GM12892 (cell line): ENCODE measurements at regions not wholly inside any gene's neighbourhood (a gene's known extent, or its start where the extent isn't known, plus 50 kb on each side); places are given as distances from the start of the nearest gene placed in this dataset.

Experiments
- POLR2A ChIP-seq: IDR thresholded peaks from 2 replicates; pipeline ENCODE4 v1.6.1; 2011; ENCODE audit warnings: low read depth, low read length, control low read depth
- POLR2AphosphoS5 ChIP-seq: IDR thresholded peaks from 2 replicates; pipeline ENCODE4 v1.6.1; 2011; ENCODE audit warnings: low read depth, low read length, control low read depth

- TF ChIP-seq POLR2A (no peak), POLR2AphosphoS5 (no peak)
Measured at GRCh38 chr11:90803831-90804230, 581.0 kb upstream of the CHORDC1 start.
